ENCODE measurements at regions not wholly inside any gene's neighbourhood (a gene's known extent, or its start where the extent isn't known, plus 50 kb on each side); places are given as distances from the start of the nearest gene placed in this dataset.

DNA sequence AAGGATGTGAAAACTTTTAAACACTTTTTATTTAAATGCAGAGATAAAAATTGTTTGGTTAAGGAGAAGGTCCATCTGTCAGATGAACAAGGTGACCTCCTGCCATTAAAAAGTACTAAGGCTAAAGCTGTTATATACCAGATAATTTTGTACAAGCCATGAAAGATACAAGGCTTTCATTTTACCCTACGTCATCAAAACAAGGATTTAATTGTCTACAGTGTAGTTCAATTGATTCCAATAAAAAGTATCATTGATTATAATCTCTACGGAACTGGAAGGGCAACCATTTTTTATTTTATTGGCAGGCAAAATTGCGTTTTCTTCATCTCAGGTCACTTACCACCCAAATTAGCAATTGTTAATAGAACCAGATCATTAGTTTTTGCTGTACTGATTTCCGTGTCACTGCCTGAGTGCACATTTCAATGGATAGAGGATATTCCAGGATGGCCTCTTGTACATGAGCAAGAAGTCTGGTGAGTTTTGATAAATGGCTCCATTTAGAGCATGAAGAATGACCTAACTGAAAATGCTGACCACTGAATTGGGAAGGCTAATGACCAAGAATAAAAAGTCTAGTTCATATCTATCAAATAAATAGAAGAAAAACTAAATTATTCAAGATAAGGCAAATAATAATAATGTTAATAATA is 564.9 kb downstream of the JRKL start:
- no peak overlapping the region for H3K4me3 ChIP-seq (ENCODE audit: control insufficient read depth, low read depth, low read length)
- TF ChIP-seq, protein P1, sequence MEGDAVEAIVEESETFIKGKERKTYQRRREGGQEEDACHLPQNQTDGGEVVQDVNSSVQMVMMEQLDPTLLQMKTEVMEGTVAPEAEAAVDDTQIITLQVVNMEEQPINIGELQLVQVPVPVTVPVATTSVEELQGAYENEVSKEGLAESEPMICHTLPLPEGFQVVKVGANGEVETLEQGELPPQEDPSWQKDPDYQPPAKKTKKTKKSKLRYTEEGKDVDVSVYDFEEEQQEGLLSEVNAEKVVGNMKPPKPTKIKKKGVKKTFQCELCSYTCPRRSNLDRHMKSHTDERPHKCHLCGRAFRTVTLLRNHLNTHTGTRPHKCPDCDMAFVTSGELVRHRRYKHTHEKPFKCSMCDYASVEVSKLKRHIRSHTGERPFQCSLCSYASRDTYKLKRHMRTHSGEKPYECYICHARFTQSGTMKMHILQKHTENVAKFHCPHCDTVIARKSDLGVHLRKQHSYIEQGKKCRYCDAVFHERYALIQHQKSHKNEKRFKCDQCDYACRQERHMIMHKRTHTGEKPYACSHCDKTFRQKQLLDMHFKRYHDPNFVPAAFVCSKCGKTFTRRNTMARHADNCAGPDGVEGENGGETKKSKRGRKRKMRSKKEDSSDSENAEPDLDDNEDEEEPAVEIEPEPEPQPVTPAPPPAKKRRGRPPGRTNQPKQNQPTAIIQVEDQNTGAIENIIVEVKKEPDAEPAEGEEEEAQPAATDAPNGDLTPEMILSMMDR (conservative IDR thresholded peaks at IDR 0.05; ENCODE audit: control insufficient read depth, insufficient read depth, low read depth, low read length) = no peak
- no peak for DNase-seq (ENCODE audit: low read depth)

GRCh38 chr11:96960476-96960875 is 570.7 kb downstream of the JRKL start:
- no peak for DNase-seq (ENCODE audit: low read depth)
- no peak overlapping the region for H3K4me3 ChIP-seq (ENCODE audit: control insufficient read depth, low read depth, low read length)
- TF ChIP-seq, protein P1 (conservative IDR thresholded peaks at IDR 0.05; ENCODE audit: control insufficient read depth, insufficient read depth, low read depth, low read length) = no peak

GRCh38 chr11:96960926-96961325 is 571.1 kb downstream of the JRKL start:
- H3K4me3 ChIP-seq (ENCODE audit: control insufficient read depth, low read depth, low read length) = no peak overlapping the region
- TF ChIP-seq, protein P1 (conservative IDR thresholded peaks at IDR 0.05; ENCODE audit: control insufficient read depth, insufficient read depth, low read depth, low read length) = no peak
- DNase-seq (ENCODE audit: low read depth) = no peak

DNA sequence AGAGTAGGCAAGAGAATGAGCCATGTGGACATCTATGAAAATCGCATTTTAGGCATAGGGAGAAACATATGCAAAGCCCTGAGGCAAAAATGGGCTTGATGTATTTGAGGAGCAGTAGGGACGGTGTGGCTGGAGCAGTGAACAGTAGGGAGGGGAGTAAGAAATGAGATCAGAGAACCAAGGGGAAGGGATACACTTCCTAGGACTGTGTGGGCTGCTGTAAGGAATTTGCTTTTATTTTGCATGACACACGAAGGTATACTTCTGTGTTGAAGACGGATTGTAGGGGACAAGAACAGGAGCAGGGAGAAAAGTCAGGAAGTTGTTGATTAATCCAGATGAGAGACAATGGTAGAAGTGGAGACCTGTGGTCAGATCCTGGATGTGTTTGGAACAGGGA is 572.1 kb downstream of the JRKL start:
- no peak for DNase-seq (ENCODE audit: low read depth)
- H3K4me3 ChIP-seq (ENCODE audit: control insufficient read depth, low read depth, low read length) = no peak overlapping the region
- TF ChIP-seq, protein P1 (conservative IDR thresholded peaks at IDR 0.05; ENCODE audit: control insufficient read depth, insufficient read depth, low read depth, low read length) = no peak

GRCh38 chr11:96963375-96963774 is 573.6 kb downstream of the JRKL start:
- no peak for DNase-seq (ENCODE audit: low read depth)
- no peak overlapping the region for H3K4me3 ChIP-seq (ENCODE audit: control insufficient read depth, low read depth, low read length)
- TF ChIP-seq, protein P1 (conservative IDR thresholded peaks at IDR 0.05; ENCODE audit: control insufficient read depth, insufficient read depth, low read depth, low read length) = no peak

- H3K4me3 ChIP-seq (ENCODE audit: control insufficient read depth, low read depth, low read length) = no peak overlapping the region
- TF ChIP-seq, protein P1 (conservative IDR thresholded peaks at IDR 0.05; ENCODE audit: control insufficient read depth, insufficient read depth, low read depth, low read length) = no peak
- DNase-seq (ENCODE audit: low read depth) = no peak
These were observed 574.8 kb downstream of the JRKL start for GRCh38 chr11:96964661-96965060.

DNA sequence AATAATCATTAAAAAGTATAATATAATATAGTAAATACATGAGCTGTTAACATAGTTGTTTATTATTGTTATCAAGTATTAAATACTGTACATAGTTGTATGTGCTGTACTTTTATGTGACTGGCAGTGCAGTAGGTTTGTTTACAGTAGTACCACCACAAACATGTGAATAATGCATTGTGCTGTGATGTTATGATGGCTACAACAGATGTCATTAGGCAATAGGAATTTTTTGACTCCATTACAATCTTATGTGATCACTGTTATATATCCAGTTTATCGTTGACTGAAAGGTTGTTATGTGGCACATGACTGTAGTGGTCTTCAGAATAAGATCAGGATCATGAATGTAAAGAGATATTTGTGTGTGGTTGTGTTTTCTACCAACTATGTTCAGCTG is 577.8 kb downstream of the JRKL start:
- TF ChIP-seq, protein P1 (conservative IDR thresholded peaks at IDR 0.05; ENCODE audit: control insufficient read depth, insufficient read depth, low read depth, low read length) = no peak

More for the DNA sequence above, 577.8 kb downstream of the JRKL start:
- DNase-seq (ENCODE audit: low read depth) = no peak
- H3K4me3 ChIP-seq (ENCODE audit: control insufficient read depth, low read depth, low read length) = no peak overlapping the region

All from fibroblast of mammary gland (primary cell).